ENCODE measurements at regions not wholly inside any gene's neighbourhood (a gene's known extent, or its start where the extent isn't known, plus 50 kb on each side); places are given as distances from the start of the nearest gene placed in this dataset.
A peak's percentile ranks its signal among the peaks of the same experiment; 100 is the strongest.

GRCh38 chr2:215773728-215774127, 239.6 kb downstream of the MREG start:
- 55 to 68% methylated on average over 2 of the region's 2 CpGs for WGBS, 2 donors
- intact Hi-C loops (cut with DNase I), result no loop called here
- Histone ChIP-seq H3K4me1 (no peaks in the 10 kb centered on the region), H3K4me3 (no peak overlapping the region), H3K9me3 (no peaks in the 10 kb centered on the region), H3K36me3 (replicated peaks in 1 of 2; ENCODE audit: insufficient read depth in 1 of 2, low read depth in 2 of 2) (no peaks in the 10 kb centered on the region), H3K27ac (no peak overlapping the region), H3K27me3 (no peaks in the 10 kb centered on the region)
- DNase-seq (peak in 1 of 4 donors; percentile 34), ATAC-seq (no peak)
- TF ChIP-seq CTCF (IDR thresholded peaks at IDR 0.05) (no peak), POLR2A (IDR thresholded peaks at IDR 0.05) (no peak)

- H3K36me3 ChIP-seq (replicated peaks in 1 of 2; ENCODE audit: insufficient read depth in 1 of 2, low read depth in 2 of 2), result no peaks in the 10 kb centered on the region
- H3K27ac ChIP-seq, result no peak overlapping the region
- no peaks in the 10 kb centered on the region for H3K4me1 ChIP-seq
- no peak for DNase-seq
- intact Hi-C loops (cut with DNase I), result no loop called here
- 59 to 61% methylated on average over 5 of the region's 5 CpGs for WGBS, 2 donors
- H3K4me3 ChIP-seq, result no peak overlapping the region
- H3K9me3 ChIP-seq, result no peaks in the 10 kb centered on the region
- ATAC-seq, result no peak
- TF ChIP-seq CTCF (IDR thresholded peaks at IDR 0.05) (no peak), POLR2A (IDR thresholded peaks at IDR 0.05) (no peak)
- H3K27me3 ChIP-seq, result no peaks in the 10 kb centered on the region
Observed at GRCh38 chr2:215772634-215773563, 240.5 kb downstream of the MREG start.

GRCh38 chr2:215772003-215772402, 241.3 kb downstream of the MREG start:
- H3K27me3 ChIP-seq, result no peaks in the 10 kb centered on the region
- TF ChIP-seq CTCF (IDR thresholded peaks at IDR 0.05), result no peak
- no peak for TF ChIP-seq POLR2A (IDR thresholded peaks at IDR 0.05)

GRCh38 chr2:215771241-215771640, 242.1 kb downstream of the MREG start:
- Histone ChIP-seq H3K4me3 (no peak overlapping the region), H3K36me3 (replicated peaks in 1 of 2; ENCODE audit: insufficient read depth in 1 of 2, low read depth in 2 of 2) (no peaks in the 10 kb centered on the region), H3K27ac (no peak overlapping the region), H3K27me3 (no peaks in the 10 kb centered on the region), H3K9me3 (no peaks in the 10 kb centered on the region), H3K4me1 (no peaks in the 10 kb centered on the region)
- 88 to 98% methylated on average over 2 of the region's 2 CpGs for WGBS, 2 donors
- DNase-seq (no peak), ATAC-seq (no peak)
- intact Hi-C loops (cut with DNase I), result no loop called here
- TF ChIP-seq POLR2A (IDR thresholded peaks at IDR 0.05), result no peak
- no peak for TF ChIP-seq CTCF (IDR thresholded peaks at IDR 0.05)

More at GRCh38 chr2:215772003-215772402, 241.3 kb downstream of the MREG start:
- Histone ChIP-seq H3K27ac (no peak overlapping the region), H3K36me3 (replicated peaks in 1 of 2; ENCODE audit: insufficient read depth in 1 of 2, low read depth in 2 of 2) (no peaks in the 10 kb centered on the region), H3K4me3 (no peak overlapping the region), H3K9me3 (no peaks in the 10 kb centered on the region), H3K4me1 (no peaks in the 10 kb centered on the region)
- ATAC-seq, result no peak
- no peak for DNase-seq
- 14 to 20% methylated on average over 1 of the region's 1 CpG for WGBS, 2 donors
- intact Hi-C loops (cut with DNase I), result no loop called here

- ATAC-seq, result no peak
- no peaks in the 10 kb centered on the region for H3K36me3 ChIP-seq (replicated peaks in 1 of 2; ENCODE audit: insufficient read depth in 1 of 2, low read depth in 2 of 2)
- TF ChIP-seq POLR2A (IDR thresholded peaks at IDR 0.05) (no peak), CTCF (IDR thresholded peaks at IDR 0.05) (no peak)
- H3K4me3 ChIP-seq, result no peak overlapping the region
- 86 to 93% methylated on average over 4 of the region's 4 CpGs for WGBS, 2 donors
- H3K27ac ChIP-seq, result no peak overlapping the region
- no peaks in the 10 kb centered on the region for H3K4me1 ChIP-seq
- intact Hi-C loops (cut with DNase I), result no loop called here
- H3K9me3 ChIP-seq, result no peaks in the 10 kb centered on the region
- no peak for DNase-seq
- no peaks in the 10 kb centered on the region for H3K27me3 ChIP-seq
Observed at GRCh38 chr2:215770668-215771067, 242.7 kb downstream of the MREG start.

Data from body of pancreas (tissue), 4 donors.